CD4-positive, CD25-positive, alpha-beta regulatory T cell (primary cell): ENCODE measurements at regions not wholly inside any gene's neighbourhood (a gene's known extent, or its start where the extent isn't known, plus 50 kb on each side); places are given as distances from the start of the nearest gene placed in this dataset.
"Not testable (repeated sequence)": the region's sequence is repeated elsewhere in the genome, so short reads cannot be mapped to it uniquely, and the experiment has no call there.

Experiments
- ATAC-seq, 2 donors: fragments of 150-1000 bp; cut with Tn5 transposase; one replicate each; pipeline ENCODE4 v1.10.0; 2021; ENCODE audit warnings: low read depth in 2 of 2, moderate number of reproducible peaks in 2 of 2, moderate library complexity in 1 of 2
- DNase-seq, 3 donors: peaks; one replicate each; pipeline versions ENCODE4 v3.0.0 to v3.0.0-alpha.2; 2012 to 2022; ENCODE audit warnings: mixed read lengths in 1 of 3
- H3K27ac ChIP-seq: one replicate; pipeline ENCODE4 v1.7.0; 2013; ENCODE audit warnings: mild to moderate bottlenecking, low read length; ENCODE audit not compliant: insufficient read depth, poor library complexity, severe bottlenecking
- H3K27me3 ChIP-seq: one replicate; pipeline ENCODE4 v1.7.0; 2013; ENCODE audit warnings: low read length; ENCODE audit not compliant: control insufficient read depth, insufficient read depth
- H3K36me3 ChIP-seq: one replicate; pipeline ENCODE4 v1.7.0; 2013; ENCODE audit warnings: mild to moderate bottlenecking, low read length, moderate library complexity; ENCODE audit not compliant: control insufficient read depth, insufficient read depth
- H3K4me1 ChIP-seq: 2 replicates; pipeline ENCODE4 v1.7.0; 2013; ENCODE audit warnings: mild to moderate bottlenecking, low read length; ENCODE audit not compliant: insufficient read depth, control insufficient read depth, poor library complexity, severe bottlenecking
- H3K4me3 ChIP-seq: one replicate; pipeline ENCODE4 v1.7.0; 2013; ENCODE audit warnings: low read depth, mild to moderate bottlenecking, low read length, moderate library complexity
- H3K9me3 ChIP-seq, 2 experiments: 1 replicate in 1 of 2; 2 replicates in 1 of 2; pipeline ENCODE4 v1.7.0; 2013; ENCODE audit warnings: low read length in 2 of 2, mild to moderate bottlenecking in 1 of 2, moderate library complexity in 1 of 2; ENCODE audit not compliant: control insufficient read depth in 2 of 2
- H3K27ac Mint-ChIP-seq, 3 donors: one replicate each; pipeline ENCODE4 v1.8.0; 2020 to 2022; ENCODE audit warnings: mild to moderate bottlenecking in 3 of 3, mixed read lengths in 3 of 3, moderate library complexity in 2 of 3
- H3K27me3 Mint-ChIP-seq: one replicate; pipeline ENCODE4 v1.8.0; 2022; ENCODE audit warnings: mild to moderate bottlenecking, mixed read lengths
- H3K36me3 Mint-ChIP-seq: one replicate; pipeline ENCODE4 v1.8.0; 2020; ENCODE audit warnings: mixed read lengths
- H3K4me1 Mint-ChIP-seq, 4 donors: one replicate each; pipeline ENCODE4 v1.8.0; 2020 to 2022; ENCODE audit warnings: mixed read lengths in 4 of 4, mild to moderate bottlenecking in 1 of 4
- H3K4me3 Mint-ChIP-seq, 4 donors: one replicate each; pipeline ENCODE4 v1.8.0; 2020 to 2022; ENCODE audit warnings: mild to moderate bottlenecking in 4 of 4, mixed read lengths in 4 of 4, moderate library complexity in 3 of 4
- H3K9me3 Mint-ChIP-seq, 7 donors: one replicate each; pipeline ENCODE4 v1.8.0; 2020 to 2022; ENCODE audit warnings: mixed read lengths in 7 of 7, mild to moderate bottlenecking in 3 of 7, moderate library complexity in 2 of 7

DNA sequence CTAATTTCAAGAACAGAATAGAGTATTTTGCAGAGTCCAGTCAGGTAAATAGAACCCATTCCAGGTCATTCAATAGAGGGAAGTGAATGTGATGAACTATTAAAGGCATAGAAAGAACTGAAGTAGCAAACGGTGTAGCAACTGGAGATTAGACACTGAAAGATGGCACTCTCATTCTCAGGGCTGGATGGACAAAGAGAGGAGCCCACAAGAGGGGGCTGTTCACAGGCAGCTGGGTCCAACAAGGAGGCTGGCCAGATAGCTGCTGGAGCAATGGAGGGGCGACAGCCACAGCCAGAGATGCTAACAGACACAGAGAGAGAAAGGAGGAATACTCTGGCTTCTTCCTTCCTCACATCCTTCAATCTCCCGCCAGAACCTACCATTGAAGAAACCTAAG, 93.1 kb upstream of the SMARCA2 start:
- H3K4me3 Mint-ChIP-seq: no peak overlapping the region
- ATAC-seq (no peak), DNase-seq (no peak)
- no peaks in the 10 kb centered on the region for H3K36me3 Mint-ChIP-seq
- Histone ChIP-seq H3K27ac (no peak overlapping the region), H3K27me3 (peaks cover 2% of the 10 kb centered on the region), H3K4me1 (no peaks in the 10 kb centered on the region), H3K4me3 (no peak overlapping the region), H3K36me3 (no peaks in the 10 kb centered on the region), H3K9me3 (no peaks in the 10 kb centered on the region)
- H3K4me1 Mint-ChIP-seq: no peaks in the 10 kb centered on the region
- H3K9me3 Mint-ChIP-seq: peaks cover 0 to 4% (median 0%) of the 10 kb centered on the region in 7 donors
- H3K27ac Mint-ChIP-seq: no peak overlapping the region
- peaks cover 20% of the 10 kb centered on the region for H3K27me3 Mint-ChIP-seq

DNA sequence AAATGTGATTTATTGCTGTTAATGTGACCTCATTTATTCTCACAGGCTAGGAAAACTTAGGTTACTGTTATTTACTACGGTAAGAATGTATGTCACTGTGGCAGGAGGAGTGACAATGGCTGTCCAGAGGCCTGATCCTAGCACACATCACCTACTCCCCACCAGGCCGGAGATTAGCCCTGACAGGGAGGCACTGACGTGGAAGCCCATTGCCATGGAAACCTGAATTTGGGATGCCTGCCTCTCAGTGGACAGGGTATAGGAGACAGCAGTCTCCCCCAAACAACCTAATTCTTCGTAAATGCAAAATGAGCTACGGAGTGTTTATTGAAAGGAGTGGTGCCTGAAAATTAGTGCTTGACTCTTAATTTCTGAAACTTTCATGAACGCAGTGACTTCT, 87.6 kb upstream of the SMARCA2 start:
- peaks cover 0 to 3% (median 0%) of the 10 kb centered on the region in 4 donors for H3K4me1 Mint-ChIP-seq
- H3K27ac Mint-ChIP-seq: no peak overlapping the region

DNA sequence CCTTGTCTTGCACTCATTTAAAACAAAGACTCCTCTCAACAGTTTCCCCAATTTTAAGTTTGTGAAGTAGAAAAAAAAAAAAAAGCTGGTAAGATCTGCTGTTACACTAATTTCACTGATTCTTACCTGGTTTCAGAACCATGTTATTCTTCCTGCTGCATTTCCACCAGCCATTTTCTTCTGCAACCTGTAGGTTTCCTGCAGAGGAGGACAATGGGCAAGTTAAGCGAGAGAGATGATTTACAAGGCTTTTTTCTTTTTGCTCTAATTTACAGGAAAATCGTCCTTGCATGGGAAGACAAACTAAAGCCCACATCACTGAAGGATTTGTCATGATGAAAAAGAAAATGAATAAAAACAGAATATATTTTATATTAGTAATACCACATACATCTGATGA, 86.0 kb upstream of the SMARCA2 start:
- Mint-ChIP-seq H3K36me3 (no peaks in the 10 kb centered on the region), H3K27ac (no peak overlapping the region), H3K4me3 (no peak overlapping the region), H3K27me3 (peaks cover 10% of the 10 kb centered on the region), H3K9me3 (peaks cover 0 to 6% (median 0%) of the 10 kb centered on the region in 7 donors), H3K4me1 (peaks cover 0 to 3% (median 0%) of the 10 kb centered on the region in 4 donors)
- no peaks in the 10 kb centered on the region for H3K27me3 ChIP-seq
- no peak overlapping the region for H3K27ac ChIP-seq
- H3K9me3 ChIP-seq: no peaks in the 10 kb centered on the region
- no peaks in the 10 kb centered on the region for H3K4me1 ChIP-seq
- ATAC-seq (no peak), DNase-seq (no peak)
- H3K36me3 ChIP-seq: no peaks in the 10 kb centered on the region
- H3K4me3 ChIP-seq: no peak overlapping the region

More for the DNA sequence above, 87.6 kb upstream of the SMARCA2 start:
- Mint-ChIP-seq H3K4me3 (no peak overlapping the region), H3K36me3 (no peaks in the 10 kb centered on the region), H3K9me3 (peaks cover 0 to 3% (median 0%) of the 10 kb centered on the region in 7 donors), H3K27me3 (peaks cover 10% of the 10 kb centered on the region)
- Histone ChIP-seq H3K9me3 (no peaks in the 10 kb centered on the region), H3K4me3 (no peak overlapping the region), H3K27ac (no peak overlapping the region), H3K4me1 (no peaks in the 10 kb centered on the region), H3K36me3 (no peaks in the 10 kb centered on the region), H3K27me3 (no peaks in the 10 kb centered on the region)
- DNase-seq (no peak), ATAC-seq (no peak)

DNA sequence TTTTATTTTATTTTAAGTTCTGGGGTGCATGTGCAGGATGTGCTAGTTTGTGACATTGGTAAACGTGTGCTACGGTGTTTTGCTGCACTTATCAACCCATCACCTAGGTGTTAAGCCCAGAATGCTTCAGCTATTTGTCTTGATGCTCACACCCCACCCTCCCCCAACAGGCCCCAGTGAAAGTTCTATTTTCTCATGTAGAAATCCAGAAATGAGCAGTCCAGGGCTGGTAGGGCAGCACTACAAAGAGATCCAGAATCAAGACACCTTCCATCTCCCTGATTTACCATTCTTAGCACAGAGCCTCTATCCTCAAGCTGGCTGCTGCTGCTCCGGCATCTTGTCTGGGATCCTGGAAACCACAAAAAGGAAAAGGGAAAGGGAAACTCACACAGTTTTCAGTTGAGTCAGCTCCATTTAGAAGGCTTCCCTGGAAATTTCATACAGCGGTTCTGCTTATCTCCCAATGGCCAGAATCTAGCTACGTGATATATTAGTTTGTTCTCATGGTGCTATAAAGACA, 85.4 kb upstream of the SMARCA2 start:
- Histone ChIP-seq H3K4me3 (no peak overlapping the region), H3K27me3 (no peaks in the 10 kb centered on the region), H3K9me3 (no peaks in the 10 kb centered on the region), H3K4me1 (no peaks in the 10 kb centered on the region), H3K36me3 (no peaks in the 10 kb centered on the region), H3K27ac (no peak overlapping the region)
- Mint-ChIP-seq H3K4me3 (no peak overlapping the region), H3K27ac (no peak overlapping the region), H3K27me3 (peaks cover 10% of the 10 kb centered on the region), H3K4me1 (peaks cover 0 to 3% (median 0%) of the 10 kb centered on the region in 4 donors), H3K36me3 (no peaks in the 10 kb centered on the region), H3K9me3 (peaks cover 0 to 6% (median 0%) of the 10 kb centered on the region in 7 donors)
- ATAC-seq: no peak
- no peak for DNase-seq

DNA sequence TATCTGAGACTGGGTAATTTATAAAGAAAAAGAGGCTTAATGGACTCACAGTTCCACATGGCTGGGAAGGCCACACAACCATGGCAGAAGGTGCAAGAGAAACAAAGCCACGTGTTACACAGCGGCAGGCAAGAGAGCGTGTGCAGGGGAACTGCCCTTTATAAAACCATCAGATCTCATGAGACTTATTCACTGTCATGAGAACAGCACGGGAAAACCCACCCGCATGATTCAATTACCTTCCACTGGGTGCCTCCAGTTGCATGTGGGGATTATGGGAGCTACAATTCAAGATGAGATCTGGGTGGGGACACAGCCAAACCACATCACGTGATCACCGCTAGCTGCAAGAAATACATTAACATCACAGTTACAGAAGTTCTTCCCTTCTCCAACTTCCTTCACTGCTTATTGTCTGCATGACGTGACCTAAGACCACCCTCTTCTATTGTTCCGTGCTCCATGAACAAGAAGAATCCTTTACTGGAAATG, 84.9 kb upstream of the SMARCA2 start:
- not testable (repeated sequence) for H3K27me3 Mint-ChIP-seq, ATAC-seq, H3K4me1 ChIP-seq, H3K27me3 ChIP-seq, H3K4me3 ChIP-seq, H3K36me3 ChIP-seq, H3K27ac Mint-ChIP-seq, H3K4me3 Mint-ChIP-seq, H3K9me3 Mint-ChIP-seq, DNase-seq, H3K27ac ChIP-seq, H3K36me3 Mint-ChIP-seq, H3K4me1 Mint-ChIP-seq, H3K9me3 ChIP-seq

DNA sequence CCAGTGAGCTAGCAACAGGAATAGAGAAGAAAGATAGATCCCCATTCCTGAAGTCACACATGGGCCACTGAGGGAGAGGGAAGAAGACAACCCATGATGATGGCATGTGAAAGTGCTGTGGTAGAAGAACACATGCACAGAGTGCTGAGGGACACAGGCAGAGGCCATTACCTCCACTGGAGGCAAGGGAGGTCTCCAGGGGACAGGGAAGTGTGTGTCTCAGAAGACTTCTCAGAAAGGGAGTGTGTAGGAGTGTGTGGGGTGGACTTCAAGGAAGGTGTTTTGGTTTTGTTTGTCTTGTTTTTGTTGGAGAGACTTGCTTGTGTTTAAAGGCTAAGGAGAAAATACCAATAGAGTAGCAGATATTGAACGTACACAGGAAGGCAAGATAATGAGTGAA, 77.0 kb upstream of the SMARCA2 start:
- no peak overlapping the region for H3K27ac ChIP-seq
- no peaks in the 10 kb centered on the region for H3K4me1 ChIP-seq
- H3K4me1 Mint-ChIP-seq: peaks cover 0 to 3% (median 1%) of the 10 kb centered on the region in 4 donors
- H3K4me3 Mint-ChIP-seq: no peak overlapping the region
- H3K27me3 ChIP-seq: no peaks in the 10 kb centered on the region
- ATAC-seq: no peak
- H3K9me3 ChIP-seq: no peaks in the 10 kb centered on the region
- DNase-seq: no peak
- no peak overlapping the region for H3K27ac Mint-ChIP-seq
- no peaks in the 10 kb centered on the region for H3K36me3 ChIP-seq
- H3K27me3 Mint-ChIP-seq: peaks cover 7% of the 10 kb centered on the region
- no peaks in the 10 kb centered on the region for H3K36me3 Mint-ChIP-seq
- no peak overlapping the region for H3K4me3 ChIP-seq
- H3K9me3 Mint-ChIP-seq: peaks cover 0 to 2% (median 0%) of the 10 kb centered on the region in 7 donors

DNA sequence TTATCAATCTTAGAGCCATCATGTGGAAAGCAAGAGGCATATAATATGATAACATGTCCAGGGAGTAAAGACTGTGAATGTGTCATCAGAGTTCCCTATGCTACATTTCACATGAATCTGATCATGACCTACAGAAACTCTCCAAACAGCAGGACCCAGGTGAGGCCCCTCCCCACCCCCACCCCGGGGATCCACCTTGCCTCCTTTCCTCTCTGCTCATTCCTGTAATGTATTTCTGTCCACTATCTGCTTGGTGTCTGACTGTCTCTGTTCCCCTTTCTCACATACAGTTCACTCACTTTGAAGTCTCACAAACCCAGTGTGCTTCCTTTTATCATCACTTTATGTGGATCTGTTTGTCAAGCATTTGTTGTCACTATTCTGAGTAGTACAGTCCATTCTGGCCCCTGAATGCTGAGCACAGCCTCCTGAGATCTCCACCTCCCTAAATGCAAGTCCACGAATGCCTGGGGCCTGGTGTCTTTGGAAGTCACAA, 76.4 kb upstream of the SMARCA2 start:
- no peak for ATAC-seq

DNA sequence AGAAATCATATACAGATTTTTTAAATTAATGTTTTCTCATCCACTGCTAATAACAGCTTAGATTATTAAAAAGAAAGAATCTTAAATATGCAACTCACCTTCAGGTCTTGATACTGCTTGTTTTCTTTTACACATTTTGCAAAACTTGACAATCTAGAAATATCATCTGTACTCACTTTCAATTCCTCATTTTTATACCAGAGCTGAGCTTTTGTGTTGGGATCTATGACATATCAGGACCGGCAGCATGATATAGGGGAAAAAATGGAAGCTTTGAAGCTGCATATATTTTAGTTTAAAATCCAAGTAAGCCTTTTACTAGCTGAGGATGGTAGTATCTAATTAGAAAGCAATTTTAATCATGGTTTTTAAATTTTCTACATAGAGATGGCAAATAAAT, 75.7 kb upstream of the SMARCA2 start:
- peaks cover 7% of the 10 kb centered on the region for H3K27me3 Mint-ChIP-seq
- H3K27ac ChIP-seq: no peak overlapping the region
- H3K9me3 ChIP-seq: no peaks in the 10 kb centered on the region
- H3K4me1 Mint-ChIP-seq: peaks cover 0 to 3% (median 1%) of the 10 kb centered on the region in 4 donors
- H3K27ac Mint-ChIP-seq: no peak overlapping the region
- ATAC-seq (no peak), DNase-seq (no peak)
- no peak overlapping the region for H3K4me3 ChIP-seq
- no peaks in the 10 kb centered on the region for H3K36me3 ChIP-seq
- no peaks in the 10 kb centered on the region for H3K4me1 ChIP-seq
- H3K9me3 Mint-ChIP-seq: no peaks in the 10 kb centered on the region
- no peaks in the 10 kb centered on the region for H3K27me3 ChIP-seq
- no peaks in the 10 kb centered on the region for H3K36me3 Mint-ChIP-seq
- H3K4me3 Mint-ChIP-seq: no peak overlapping the region

More for the DNA sequence above, 76.4 kb upstream of the SMARCA2 start:
- H3K9me3 ChIP-seq: no peaks in the 10 kb centered on the region
- Mint-ChIP-seq H3K36me3 (no peaks in the 10 kb centered on the region), H3K4me3 (peak overlapping the region in 1 of 4 donors; percentile 2), H3K9me3 (peaks cover 0 to 1% (median 0%) of the 10 kb centered on the region in 7 donors), H3K27ac (peak overlapping the region in 1 of 3 donors; percentile 2), H3K27me3 (peaks cover 7% of the 10 kb centered on the region), H3K4me1 (peaks cover 0 to 3% (median 1%) of the 10 kb centered on the region in 4 donors)
- DNase-seq: no peak
- H3K36me3 ChIP-seq: no peaks in the 10 kb centered on the region
- no peaks in the 10 kb centered on the region for H3K4me1 ChIP-seq
- H3K27ac ChIP-seq: no peak overlapping the region
- H3K27me3 ChIP-seq: no peaks in the 10 kb centered on the region
- H3K4me3 ChIP-seq: no peak overlapping the region
